ENCODE measurements at regions not wholly inside any gene's neighbourhood (a gene's known extent, or its start where the extent isn't known, plus 50 kb on each side); places are given as distances from the start of the nearest gene placed in this dataset.

DNA sequence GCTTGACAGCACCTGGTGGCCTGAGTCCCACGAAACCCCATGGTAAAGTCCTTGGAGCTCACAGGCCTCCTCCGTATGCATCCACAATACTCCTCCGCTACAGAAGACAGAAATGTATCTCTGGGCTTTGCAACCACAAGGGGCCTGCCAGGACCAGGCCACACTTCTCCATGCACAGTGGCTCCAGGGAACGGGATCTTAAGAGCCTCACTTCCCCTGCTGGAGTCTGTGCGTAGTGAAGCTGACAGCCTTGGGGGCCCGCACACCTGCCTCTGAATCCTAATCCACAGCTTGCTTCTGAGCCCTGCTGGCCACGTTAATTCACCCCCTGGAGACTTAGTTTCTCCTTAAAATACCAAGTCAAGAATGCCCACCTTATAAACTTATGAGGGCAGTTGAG, 125.7 kb downstream of the COPRS start:
- TF ChIP-seq POLR2AphosphoS5 (IDR thresholded peaks at IDR 0.05; ENCODE audit: control insufficient read depth, insufficient read depth, low read depth, low read length), result no peak
- TF ChIP-seq, protein P1, sequence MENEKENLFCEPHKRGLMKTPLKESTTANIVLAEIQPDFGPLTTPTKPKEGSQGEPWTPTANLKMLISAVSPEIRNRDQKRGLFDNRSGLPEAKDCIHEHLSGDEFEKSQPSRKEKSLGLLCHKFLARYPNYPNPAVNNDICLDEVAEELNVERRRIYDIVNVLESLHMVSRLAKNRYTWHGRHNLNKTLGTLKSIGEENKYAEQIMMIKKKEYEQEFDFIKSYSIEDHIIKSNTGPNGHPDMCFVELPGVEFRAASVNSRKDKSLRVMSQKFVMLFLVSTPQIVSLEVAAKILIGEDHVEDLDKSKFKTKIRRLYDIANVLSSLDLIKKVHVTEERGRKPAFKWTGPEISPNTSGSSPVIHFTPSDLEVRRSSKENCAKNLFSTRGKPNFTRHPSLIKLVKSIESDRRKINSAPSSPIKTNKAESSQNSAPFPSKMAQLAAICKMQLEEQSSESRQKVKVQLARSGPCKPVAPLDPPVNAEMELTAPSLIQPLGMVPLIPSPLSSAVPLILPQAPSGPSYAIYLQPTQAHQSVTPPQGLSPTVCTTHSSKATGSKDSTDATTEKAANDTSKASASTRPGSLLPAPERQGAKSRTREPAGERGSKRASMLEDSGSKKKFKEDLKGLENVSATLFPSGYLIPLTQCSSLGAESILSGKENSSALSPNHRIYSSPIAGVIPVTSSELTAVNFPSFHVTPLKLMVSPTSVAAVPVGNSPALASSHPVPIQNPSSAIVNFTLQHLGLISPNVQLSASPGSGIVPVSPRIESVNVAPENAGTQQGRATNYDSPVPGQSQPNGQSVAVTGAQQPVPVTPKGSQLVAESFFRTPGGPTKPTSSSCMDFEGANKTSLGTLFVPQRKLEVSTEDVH (IDR thresholded peaks at IDR 0.05; ENCODE audit: low read depth, partially characterized antibody), result no peak
- TF ChIP-seq, protein P2, sequence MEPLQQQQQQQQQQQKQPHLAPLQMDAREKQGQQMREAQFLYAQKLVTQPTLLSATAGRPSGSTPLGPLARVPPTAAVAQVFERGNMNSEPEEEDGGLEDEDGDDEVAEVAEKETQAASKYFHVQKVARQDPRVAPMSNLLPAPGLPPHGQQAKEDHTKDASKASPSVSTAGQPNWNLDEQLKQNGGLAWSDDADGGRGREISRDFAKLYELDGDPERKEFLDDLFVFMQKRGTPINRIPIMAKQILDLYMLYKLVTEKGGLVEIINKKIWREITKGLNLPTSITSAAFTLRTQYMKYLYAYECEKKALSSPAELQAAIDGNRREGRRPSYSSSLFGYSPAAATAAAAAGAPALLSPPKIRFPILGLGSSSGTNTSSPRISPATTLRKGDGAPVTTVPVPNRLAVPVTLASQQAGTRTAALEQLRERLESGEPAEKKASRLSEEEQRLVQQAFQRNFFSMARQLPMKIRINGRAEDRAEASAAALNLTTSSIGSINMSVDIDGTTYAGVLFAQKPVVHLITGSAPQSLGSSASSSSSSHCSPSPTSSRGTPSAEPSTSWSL (CRISPR knock-in tag; IDR thresholded peaks at IDR 0.05; ENCODE audit: borderline replicate concordance), result no peak
- TF ChIP-seq YY1 (IDR thresholded peaks at IDR 0.05; ENCODE audit: borderline replicate concordance in 1 of 3, control insufficient read depth in 1 of 3, extremely low read depth in 1 of 3, insufficient read depth in 3 of 3, insufficient read length in 1 of 3, insufficient replicate concordance in 2 of 3, low read depth in 1 of 3, low read length in 2 of 3), result no peak
- TF ChIP-seq EP300 (IDR thresholded peaks at IDR 0.05; ENCODE audit: low read length), result no peak
- no peak for TF ChIP-seq ATF1 (CRISPR knock-in tag; IDR thresholded peaks at IDR 0.05)
- TF ChIP-seq ATF1 (tag; IDR thresholded peaks at IDR 0.05), result no peak
- no peak for TF ChIP-seq SMARCC2 (IDR thresholded peaks at IDR 0.05; ENCODE audit: low read depth)
- no peak for TF ChIP-seq SMAD3 (CRISPR knock-in tag; conservative IDR thresholded peaks at IDR 0.05)
- TF ChIP-seq, protein P3, sequence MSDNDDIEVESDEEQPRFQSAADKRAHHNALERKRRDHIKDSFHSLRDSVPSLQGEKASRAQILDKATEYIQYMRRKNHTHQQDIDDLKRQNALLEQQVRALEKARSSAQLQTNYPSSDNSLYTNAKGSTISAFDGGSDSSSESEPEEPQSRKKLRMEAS (CRISPR knock-in tag; IDR thresholded peaks at IDR 0.05), result no peak
